ENCODE measurements at regions not wholly inside any gene's neighbourhood (a gene's known extent, or its start where the extent isn't known, plus 50 kb on each side); places are given as distances from the start of the nearest gene placed in this dataset.

GRCh38 chr7:45235905-45236304, 78.3 kb downstream of the RAMP3 start:
- no peak for DNase-seq
- Histone ChIP-seq H3K27me3 (ENCODE audit: insufficient read depth, low read length) (no peaks in the 10 kb centered on the region), H3T11ph (ENCODE audit: low read length) (no peak overlapping the region), H3K9ac (ENCODE audit: extremely low read depth, insufficient read length, low read length) (no peak overlapping the region), H3K56ac (ENCODE audit: insufficient read length, low read depth, low read length) (no peak overlapping the region), H2AK5ac (ENCODE audit: insufficient read length, low read length) (no peak overlapping the region), H4K91ac (ENCODE audit: insufficient read length, low read depth, low read length) (no peak overlapping the region), H2BK5ac (ENCODE audit: insufficient read length, low read length) (no peak overlapping the region), H3K18ac (ENCODE audit: insufficient read length, low read depth, low read length) (no peak overlapping the region), H3K4ac (ENCODE audit: low read depth, low read length) (no peak overlapping the region), H3K79me1 (ENCODE audit: insufficient read depth, low read depth, low read length, poor library complexity, severe bottlenecking) (no peaks in the 10 kb centered on the region), H2BK120ac (ENCODE audit: low read depth, low read length, poor library complexity, severe bottlenecking) (no peak overlapping the region), H2AFZ (ENCODE audit: low read length) (no peak overlapping the region), H3K27ac (ENCODE audit: insufficient read length, low read depth, low read length) (no peak overlapping the region), H4K5ac (ENCODE audit: insufficient read length, low read depth, low read length) (no peak overlapping the region), H3K9me3 (ENCODE audit: control insufficient read depth, low read depth, low read length) (no peaks in the 10 kb centered on the region), H2BK12ac (ENCODE audit: insufficient read length, low read depth, low read length) (no peak overlapping the region), H3K23ac (ENCODE audit: insufficient read length, low read depth, low read length) (no peak overlapping the region), H3K79me2 (ENCODE audit: insufficient read depth, low read length) (no peaks in the 10 kb centered on the region), H3K4me1 (ENCODE audit: insufficient read depth, low read length) (no peaks in the 10 kb centered on the region), H4K8ac (replicated peaks; ENCODE audit: insufficient read length, low read depth, low read length) (no peak overlapping the region), H3K23me2 (ENCODE audit: insufficient read length, low read depth, low read length, poor library complexity, severe bottlenecking) (no peaks in the 10 kb centered on the region), H2BK20ac (ENCODE audit: low read depth, low read length, poor library complexity, severe bottlenecking) (no peak overlapping the region), H4K20me1 (ENCODE audit: control insufficient read depth, insufficient read depth, insufficient read length) (no peaks in the 10 kb centered on the region), H3K14ac (ENCODE audit: insufficient read depth, low read length) (no peak overlapping the region), H2BK15ac (ENCODE audit: low read depth, low read length) (no peak overlapping the region), H3K4me2 (ENCODE audit: insufficient read depth, insufficient read length, low read length) (no peak overlapping the region)
- Mint-ChIP-seq H3K27ac (no peak overlapping the region), H3K27me3 (ENCODE audit: low read depth) (peaks cover 7% of the 10 kb centered on the region), H3K4me1 (no peaks in the 10 kb centered on the region), H3K36me3 (ENCODE audit: insufficient read depth in 1 of 3, low read depth in 3 of 3) (no peaks in the 10 kb centered on the region), H3K9me3 (no peaks in the 10 kb centered on the region), H3K4me3 (no peak overlapping the region)
- no peak for TF ChIP-seq CTCF (conservative IDR thresholded peaks at IDR 0.05)
